GM12874 (cell line): ENCODE measurements at regions not wholly inside any gene's neighbourhood (a gene's known extent, or its start where the extent isn't known, plus 50 kb on each side); places are given as distances from the start of the nearest gene placed in this dataset.

Experiments used
- CTCF ChIP-seq: IDR thresholded peaks from 2 replicates; pipeline ENCODE4 v1.5.1; 2011; ENCODE audit warnings: low read depth, mild to moderate bottlenecking, control low read depth, low read length, moderate library complexity; ENCODE audit not compliant: insufficient read depth

- no peak for TF ChIP-seq CTCF
Observed at GRCh38 chr13:33340631-33341030, 55.1 kb upstream of the STARD13 start.

- TF ChIP-seq CTCF, result no peak
Observed at GRCh38 chr13:33341861-33342452, 56.4 kb upstream of the STARD13 start.

GRCh38 chr13:33345842-33346241 is 60.3 kb upstream of the STARD13 start:
- no peak for TF ChIP-seq CTCF

GRCh38 chr13:33347861-33348260 is 62.3 kb upstream of the STARD13 start:
- no peak for TF ChIP-seq CTCF

GRCh38 chr13:33348366-33348765 is 62.8 kb upstream of the STARD13 start:
- TF ChIP-seq CTCF, result no peak

GRCh38 chr13:33349288-33349985 is 63.9 kb upstream of the STARD13 start:
- TF ChIP-seq CTCF, result no peak

GRCh38 chr13:33349986-33350826 is 64.7 kb upstream of the STARD13 start:
- no peak for TF ChIP-seq CTCF
